Trophoblast cell (in vitro differentiated cells and primary cell): ENCODE measurements at regions not wholly inside any gene's neighbourhood (a gene's known extent, or its start where the extent isn't known, plus 50 kb on each side); places are given as distances from the start of the nearest gene placed in this dataset.

Experiments used
- DNase-seq, 2 donors: peaks; one replicate each; pipeline ENCODE4 v3.0.0-alpha.2; 2016
- H2AFZ ChIP-seq: 2 replicates; pipeline ENCODE4 v1.6.1; 2013; ENCODE audit warnings: low read length, moderate library complexity, mild to moderate bottlenecking; ENCODE audit not compliant: insufficient read depth, poor library complexity
- H2AK5ac ChIP-seq: 2 replicates; pipeline ENCODE4 v1.6.1; 2013; ENCODE audit warnings: mild to moderate bottlenecking, low read length
- H2BK120ac ChIP-seq: 2 replicates; pipeline ENCODE4 v1.6.1; 2013; ENCODE audit warnings: low read length, mild to moderate bottlenecking, moderate library complexity; ENCODE audit not compliant: insufficient read depth, poor library complexity
- H2BK12ac ChIP-seq: 2 replicates; pipeline ENCODE4 v1.6.1; 2013; ENCODE audit warnings: mild to moderate bottlenecking, low read length, moderate library complexity
- H2BK5ac ChIP-seq: 2 replicates; pipeline ENCODE4 v1.6.1; 2013; ENCODE audit warnings: low read length, low read depth, moderate library complexity, mild to moderate bottlenecking; ENCODE audit not compliant: poor library complexity
- H3K14ac ChIP-seq: 2 replicates; pipeline ENCODE4 v1.6.1; 2013; ENCODE audit warnings: mild to moderate bottlenecking, low read length
- H3K18ac ChIP-seq: 2 replicates; pipeline ENCODE4 v1.6.1; 2013; ENCODE audit warnings: mild to moderate bottlenecking, low read length
- H3K23ac ChIP-seq: 2 replicates; pipeline ENCODE4 v1.6.1; 2013; ENCODE audit warnings: low read length
- H3K27ac ChIP-seq: 2 replicates; pipeline ENCODE4 v1.5.1; 2013; ENCODE audit warnings: low read depth, mild to moderate bottlenecking, inconsistent platforms, low read length, moderate library complexity
- H3K27me3 ChIP-seq: 2 replicates; pipeline ENCODE4 v1.6.1; 2013; ENCODE audit warnings: inconsistent platforms, mild to moderate bottlenecking, low read length, moderate library complexity; ENCODE audit not compliant: insufficient read depth
- H3K36me3 ChIP-seq, 2 experiments: 1 replicate in 1 of 2; 2 replicates in 1 of 2; pipeline ENCODE4 v1.6.1; 2013; ENCODE audit warnings: low read length in 2 of 2, mild to moderate bottlenecking in 2 of 2, moderate library complexity in 1 of 2; ENCODE audit not compliant: insufficient read depth in 2 of 2, control insufficient read depth in 1 of 2
- H3K4ac ChIP-seq: 2 replicates; pipeline ENCODE4 v1.6.1; 2013; ENCODE audit warnings: low read depth, mild to moderate bottlenecking, low read length, moderate library complexity
- H3K4me1 ChIP-seq, 2 experiments: 1 replicate in 1 of 2; 2 replicates in 1 of 2; pipeline ENCODE4 v1.6.1; 2013; ENCODE audit warnings: low read length in 2 of 2, mild to moderate bottlenecking in 2 of 2, moderate library complexity in 1 of 2; ENCODE audit not compliant: insufficient read depth in 2 of 2, control insufficient read depth in 1 of 2
- H3K4me2 ChIP-seq: 2 replicates; pipeline ENCODE4 v1.6.1; 2013; ENCODE audit warnings: inconsistent platforms, mild to moderate bottlenecking, low read length, moderate library complexity
- H3K4me3 ChIP-seq: 2 replicates; pipeline ENCODE4 v1.5.1; 2013; ENCODE audit warnings: mild to moderate bottlenecking, low read depth, low read length, inconsistent platforms
- H3K79me1 ChIP-seq: one replicate; pipeline ENCODE4 v1.6.1; 2013; ENCODE audit warnings: low read length
- H3K79me2 ChIP-seq: 2 replicates; pipeline ENCODE4 v1.6.1; 2013; ENCODE audit warnings: low read length, mild to moderate bottlenecking; ENCODE audit not compliant: control insufficient read depth, insufficient read depth, poor library complexity
- H3K9ac ChIP-seq: 2 replicates; pipeline ENCODE4 v1.6.1; 2013; ENCODE audit warnings: mild to moderate bottlenecking, low read length
- H3K9me3 ChIP-seq: 2 replicates; pipeline ENCODE4 v1.6.1; 2013; ENCODE audit warnings: low read depth, mild to moderate bottlenecking, control low read depth, inconsistent platforms, low read length; ENCODE audit not compliant: insufficient read depth
- H4K12ac ChIP-seq: 2 replicates; pipeline ENCODE4 v1.6.1; 2013; ENCODE audit warnings: low read depth, mild to moderate bottlenecking, low read length, moderate library complexity
- H4K8ac ChIP-seq: 2 replicates; pipeline ENCODE4 v1.6.1; 2013; ENCODE audit warnings: low read depth, mild to moderate bottlenecking, low read length, moderate library complexity
- H4K91ac ChIP-seq: one replicate; pipeline ENCODE4 v1.6.1; 2013; ENCODE audit warnings: low read depth, mild to moderate bottlenecking, low read length, moderate library complexity
- WGBS: extraction: QIAGEN DNeasy Blood & Tissue Kit; methylation state at CpG from one replicate; pipeline ENCODE4 v1.1.7; 2013; ENCODE audit warnings: missing lambda C conversion rate; ENCODE audit not compliant: insufficient read length, insufficient coverage; ENCODE audit errors: extremely low coverage; 5-methylcytosine and 5-hydroxymethylcytosine counted together

GRCh38 chr6:78559056-78559455 lies 308.3 kb upstream of the IRAK1BP1 start:
- WGBS: no CpG with 5 or more reads among the region's 3 CpGs
- H3K4me2 ChIP-seq: no peak overlapping the region
- no peak for DNase-seq
- H2BK120ac ChIP-seq: no peak overlapping the region
- no peak overlapping the region for H4K91ac ChIP-seq
- no peak overlapping the region for H3K4ac ChIP-seq
- H2AK5ac ChIP-seq: no peak overlapping the region
- H3K79me2 ChIP-seq: no peaks in the 10 kb centered on the region
- no peaks in the 10 kb centered on the region for H3K4me1 ChIP-seq
- H2BK12ac ChIP-seq: no peak overlapping the region
- no peak overlapping the region for H3K9ac ChIP-seq
- H3K23ac ChIP-seq: no peak overlapping the region
- peaks cover 6% of the 10 kb centered on the region for H3K9me3 ChIP-seq
- H3K18ac ChIP-seq: no peak overlapping the region
- H3K14ac ChIP-seq: no peak overlapping the region
- no peaks in the 10 kb centered on the region for H3K79me1 ChIP-seq
- H4K12ac ChIP-seq: no peak overlapping the region
- no peaks in the 10 kb centered on the region for H3K36me3 ChIP-seq
- no peaks in the 10 kb centered on the region for H3K27me3 ChIP-seq
- H2BK5ac ChIP-seq: no peak overlapping the region
- H3K27ac ChIP-seq: no peak overlapping the region
- H4K8ac ChIP-seq: no peak overlapping the region
- H3K4me3 ChIP-seq: no peak overlapping the region
- no peak overlapping the region for H2AFZ ChIP-seq

GRCh38 chr6:78561015-78561414 lies 306.3 kb upstream of the IRAK1BP1 start:
- Histone ChIP-seq H3K18ac (no peak overlapping the region), H3K14ac (no peak overlapping the region), H3K4ac (no peak overlapping the region), H2BK120ac (no peak overlapping the region), H3K79me2 (no peaks in the 10 kb centered on the region), H3K27me3 (no peaks in the 10 kb centered on the region), H3K27ac (no peak overlapping the region), H2BK5ac (no peak overlapping the region), H3K4me1 (no peaks in the 10 kb centered on the region), H4K8ac (no peak overlapping the region), H3K4me2 (no peak overlapping the region), H3K79me1 (no peaks in the 10 kb centered on the region), H3K4me3 (no peak overlapping the region), H2AFZ (no peak overlapping the region), H3K36me3 (no peaks in the 10 kb centered on the region), H4K12ac (no peak overlapping the region), H3K9me3 (peaks cover 4% of the 10 kb centered on the region), H4K91ac (no peak overlapping the region), H2BK12ac (no peak overlapping the region), H3K23ac (no peak overlapping the region), H3K9ac (no peak overlapping the region), H2AK5ac (no peak overlapping the region)
- DNase-seq: no peak

- no peak overlapping the region for H4K8ac ChIP-seq
- no peak overlapping the region for H4K12ac ChIP-seq
- no peaks in the 10 kb centered on the region for H3K9me3 ChIP-seq
- no peak for DNase-seq
- H3K18ac ChIP-seq: no peak overlapping the region
- no peaks in the 10 kb centered on the region for H3K36me3 ChIP-seq
- no peak overlapping the region for H2BK12ac ChIP-seq
- H2AK5ac ChIP-seq: no peak overlapping the region
- H4K91ac ChIP-seq: no peak overlapping the region
- no peaks in the 10 kb centered on the region for H3K79me1 ChIP-seq
- no peak overlapping the region for H2BK5ac ChIP-seq
- H3K9ac ChIP-seq: no peak overlapping the region
- H3K4me3 ChIP-seq: no peak overlapping the region
- no peak overlapping the region for H2BK120ac ChIP-seq
- H3K79me2 ChIP-seq: no peaks in the 10 kb centered on the region
- no peak overlapping the region for H2AFZ ChIP-seq
- H3K27ac ChIP-seq: no peak overlapping the region
- WGBS: no CpG with 5 or more reads among the region's 2 CpGs
- H3K4ac ChIP-seq: no peak overlapping the region
- no peak overlapping the region for H3K23ac ChIP-seq
- H3K4me1 ChIP-seq: no peaks in the 10 kb centered on the region
- H3K4me2 ChIP-seq: no peak overlapping the region
- no peaks in the 10 kb centered on the region for H3K27me3 ChIP-seq
- no peak overlapping the region for H3K14ac ChIP-seq
Observed at GRCh38 chr6:78565997-78566396, 301.4 kb upstream of the IRAK1BP1 start.

GRCh38 chr6:78570044-78570443 lies 297.3 kb upstream of the IRAK1BP1 start:
- Histone ChIP-seq H4K12ac (no peak overlapping the region), H4K8ac (no peak overlapping the region), H2AFZ (no peak overlapping the region), H3K79me1 (no peaks in the 10 kb centered on the region), H3K36me3 (no peaks in the 10 kb centered on the region), H2BK5ac (no peak overlapping the region), H3K79me2 (no peaks in the 10 kb centered on the region), H2BK120ac (no peak overlapping the region), H3K4ac (no peak overlapping the region), H4K91ac (no peak overlapping the region), H2AK5ac (no peak overlapping the region), H3K23ac (no peak overlapping the region), H2BK12ac (no peak overlapping the region), H3K14ac (no peak overlapping the region), H3K27ac (no peak overlapping the region), H3K18ac (no peak overlapping the region), H3K4me2 (no peak overlapping the region), H3K4me3 (no peak overlapping the region), H3K9me3 (no peaks in the 10 kb centered on the region), H3K4me1 (no peaks in the 10 kb centered on the region), H3K27me3 (no peaks in the 10 kb centered on the region), H3K9ac (no peak overlapping the region)
- no CpG with 5 or more reads among the region's 1 CpG for WGBS
- no peak for DNase-seq
